ENCODE measurements at regions not wholly inside any gene's neighbourhood (a gene's known extent, or its start where the extent isn't known, plus 50 kb on each side); places are given as distances from the start of the nearest gene placed in this dataset.

DNA sequence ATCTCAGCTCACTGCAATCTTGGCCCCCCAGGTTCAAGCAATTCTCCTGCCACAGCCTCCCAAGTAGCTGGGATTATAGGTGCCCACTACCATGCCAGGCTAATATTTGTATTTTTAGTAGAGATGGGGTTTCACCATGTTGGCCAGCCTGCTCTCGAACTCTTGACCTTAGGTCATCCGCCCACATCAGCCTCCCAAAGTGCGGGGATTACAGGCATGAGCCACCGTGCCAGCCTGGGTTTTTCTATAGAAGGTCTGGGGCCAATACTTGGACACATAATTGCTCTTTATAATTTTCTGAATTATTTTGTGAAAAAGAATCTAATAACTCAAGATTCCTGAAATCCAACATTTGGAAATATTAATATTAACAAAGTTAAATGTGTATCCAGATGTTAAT is 1267.7 kb upstream of the ADGRL4 start:
- no peak overlapping the region for H3K27ac ChIP-seq
- H3K27me3 ChIP-seq = no peaks in the 10 kb centered on the region
- no peaks in the 10 kb centered on the region for H3K4me1 ChIP-seq
- TF ChIP-seq, protein P1, sequence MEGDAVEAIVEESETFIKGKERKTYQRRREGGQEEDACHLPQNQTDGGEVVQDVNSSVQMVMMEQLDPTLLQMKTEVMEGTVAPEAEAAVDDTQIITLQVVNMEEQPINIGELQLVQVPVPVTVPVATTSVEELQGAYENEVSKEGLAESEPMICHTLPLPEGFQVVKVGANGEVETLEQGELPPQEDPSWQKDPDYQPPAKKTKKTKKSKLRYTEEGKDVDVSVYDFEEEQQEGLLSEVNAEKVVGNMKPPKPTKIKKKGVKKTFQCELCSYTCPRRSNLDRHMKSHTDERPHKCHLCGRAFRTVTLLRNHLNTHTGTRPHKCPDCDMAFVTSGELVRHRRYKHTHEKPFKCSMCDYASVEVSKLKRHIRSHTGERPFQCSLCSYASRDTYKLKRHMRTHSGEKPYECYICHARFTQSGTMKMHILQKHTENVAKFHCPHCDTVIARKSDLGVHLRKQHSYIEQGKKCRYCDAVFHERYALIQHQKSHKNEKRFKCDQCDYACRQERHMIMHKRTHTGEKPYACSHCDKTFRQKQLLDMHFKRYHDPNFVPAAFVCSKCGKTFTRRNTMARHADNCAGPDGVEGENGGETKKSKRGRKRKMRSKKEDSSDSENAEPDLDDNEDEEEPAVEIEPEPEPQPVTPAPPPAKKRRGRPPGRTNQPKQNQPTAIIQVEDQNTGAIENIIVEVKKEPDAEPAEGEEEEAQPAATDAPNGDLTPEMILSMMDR (IDR thresholded peaks at IDR 0.05) = no peak
- ATAC-seq (no peak), DNase-seq (no peak)
- peaks cover 0 to 3% (median 0%) of the 10 kb centered on the region in 11 donors for H3K9me3 ChIP-seq
- intact Hi-C loops (cut with DNase I) = no loop called here
- no peaks in the 10 kb centered on the region for H3K36me3 ChIP-seq
- 88 to 90% methylated on average over 4 of the region's 4 CpGs for WGBS, 2 donors
- H3K4me3 ChIP-seq = no peak overlapping the region

DNA sequence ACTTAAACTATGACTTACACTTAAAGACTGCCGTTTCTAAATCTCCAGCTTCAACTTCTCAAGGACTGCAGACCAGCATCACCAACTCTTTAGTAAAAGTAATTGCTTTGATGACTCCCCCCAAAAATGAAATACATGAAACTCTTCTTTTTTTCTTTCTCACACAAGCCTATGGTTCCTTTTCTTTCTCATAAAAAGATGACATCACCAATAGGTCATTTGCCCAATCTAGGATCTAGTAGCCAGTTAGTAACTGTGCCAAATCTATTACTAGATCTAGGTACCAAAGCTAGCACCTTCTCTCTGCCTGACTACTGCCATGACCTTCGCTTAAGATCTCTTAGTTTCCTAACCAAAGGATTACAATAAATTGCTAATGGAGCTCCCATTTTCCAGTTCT is 1266.0 kb upstream of the ADGRL4 start:
- TF ChIP-seq, protein P1 (IDR thresholded peaks at IDR 0.05) = no peak
- no peak overlapping the region for H3K4me3 ChIP-seq
- H3K27ac ChIP-seq = no peak overlapping the region
- H3K27me3 ChIP-seq = no peaks in the 10 kb centered on the region
- DNase-seq (no peak), ATAC-seq (no peak)
- intact Hi-C loops (cut with DNase I) = no loop called here
- no peaks in the 10 kb centered on the region for H3K4me1 ChIP-seq
- WGBS, 2 donors = 75 to 82% methylated on average over 2 of the region's 2 CpGs
- H3K36me3 ChIP-seq = no peaks in the 10 kb centered on the region
- H3K9me3 ChIP-seq = peaks cover 0 to 3% (median 0%) of the 10 kb centered on the region in 11 donors

DNA sequence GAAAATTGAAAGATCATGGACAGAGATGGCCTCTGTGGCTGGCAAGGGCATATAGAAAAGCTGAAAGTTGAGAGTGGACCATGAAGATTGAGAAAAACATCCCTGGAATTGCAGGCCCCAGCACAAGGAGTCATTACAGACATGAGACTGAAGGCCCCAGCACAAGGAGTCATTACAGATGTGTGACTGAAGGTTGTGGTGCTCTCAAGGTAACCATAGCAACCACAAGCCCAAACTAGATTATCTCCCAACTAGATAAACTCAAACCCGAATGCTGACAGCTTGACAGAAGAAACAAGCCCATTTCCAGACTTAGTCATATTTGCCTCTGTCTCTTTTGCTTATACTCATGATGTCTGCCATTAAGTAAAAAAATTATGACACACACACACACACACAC is 1252.1 kb upstream of the ADGRL4 start:
- H3K27ac ChIP-seq = no peak overlapping the region
- intact Hi-C loops (cut with DNase I) = no loop called here
- H3K4me1 ChIP-seq = no peaks in the 10 kb centered on the region
- no peaks in the 10 kb centered on the region for H3K36me3 ChIP-seq
- no peak for ATAC-seq
- no peak for DNase-seq
- TF ChIP-seq, protein P1 (IDR thresholded peaks at IDR 0.05) = no peak
- 6 to 11% methylated on average over 1 of the region's 1 CpG for WGBS, 2 donors
- H3K4me3 ChIP-seq = no peak overlapping the region
- H3K9me3 ChIP-seq = peaks cover 0 to 33% (median 0%) of the 10 kb centered on the region in 11 donors
- no peaks in the 10 kb centered on the region for H3K27me3 ChIP-seq

DNA sequence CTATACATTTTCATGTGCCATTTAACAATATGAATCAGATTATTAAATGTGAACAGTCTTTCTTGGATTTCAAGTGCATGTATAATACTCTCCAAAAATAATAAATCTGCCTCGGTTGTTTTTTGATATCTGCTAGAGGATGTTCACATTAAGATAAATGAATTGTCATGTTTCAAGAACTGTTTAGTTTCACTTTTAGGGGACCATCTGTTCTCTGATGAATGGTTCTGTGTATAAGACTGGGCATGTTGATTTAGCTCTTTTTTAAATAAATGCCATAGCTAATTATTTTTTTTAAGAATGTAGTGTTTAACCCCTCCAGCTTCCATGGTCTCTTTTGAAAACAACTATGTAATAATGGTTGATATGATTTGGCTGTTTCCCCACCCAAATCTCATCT is 1245.1 kb upstream of the ADGRL4 start:
- Histone ChIP-seq H3K36me3 (no peaks in the 10 kb centered on the region), H3K4me3 (no peak overlapping the region), H3K27ac (no peak overlapping the region), H3K4me1 (no peaks in the 10 kb centered on the region), H3K9me3 (peaks cover 0 to 10% (median 0%) of the 10 kb centered on the region in 11 donors), H3K27me3 (no peaks in the 10 kb centered on the region)
- DNase-seq = no peak
- TF ChIP-seq, protein P1 (IDR thresholded peaks at IDR 0.05) = no peak
- WGBS, 2 donors = 34 to 53% methylated on average over 1 of the region's 1 CpG
- ATAC-seq = no peak
- intact Hi-C loops (cut with DNase I) = no loop called here

DNA sequence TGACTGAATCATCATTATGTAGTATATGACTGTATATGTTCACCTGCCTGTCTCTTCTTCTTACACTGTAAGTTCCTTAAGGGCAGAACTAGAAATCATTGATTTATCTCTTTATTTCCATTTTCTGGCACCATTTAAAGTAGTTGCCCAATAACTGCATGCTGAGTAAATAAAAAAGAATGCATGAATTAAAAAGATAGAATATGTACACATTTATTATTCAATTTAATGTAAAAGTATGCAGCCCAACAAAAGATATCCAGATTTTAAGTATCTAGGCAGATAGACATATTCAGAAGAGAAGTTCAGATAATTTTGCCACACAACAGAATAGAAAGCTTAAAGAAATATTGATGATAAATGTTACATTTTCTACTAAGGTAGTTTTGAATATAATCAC is 1244.6 kb upstream of the ADGRL4 start:
- peaks cover 0 to 10% (median 0%) of the 10 kb centered on the region in 11 donors for H3K9me3 ChIP-seq
- DNase-seq = no peak
- H3K36me3 ChIP-seq = no peaks in the 10 kb centered on the region
- H3K27ac ChIP-seq = no peak overlapping the region
- no peak for ATAC-seq
- intact Hi-C loops (cut with DNase I) = no loop called here
- H3K4me3 ChIP-seq = no peak overlapping the region
- H3K4me1 ChIP-seq = no peaks in the 10 kb centered on the region
- TF ChIP-seq, protein P1 (IDR thresholded peaks at IDR 0.05) = no peak
- no peaks in the 10 kb centered on the region for H3K27me3 ChIP-seq
